GM21576 (cell line): ENCODE measurements at regions not wholly inside any gene's neighbourhood (a gene's known extent, or its start where the extent isn't known, plus 50 kb on each side); places are given as distances from the start of the nearest gene placed in this dataset.
A peak's percentile ranks its signal among the peaks of the same experiment; 100 is the strongest.
"Not testable (repeated sequence)": the region's sequence is repeated elsewhere in the genome, so short reads cannot be mapped to it uniquely, and the experiment has no call there.

Experiments
- ATAC-seq: cut with Tn5 transposase; IDR thresholded peaks from one replicate; pipeline ENCODE4 v1.9.1; 2021; ENCODE audit warnings: mild to moderate bottlenecking, moderate library complexity; ENCODE audit not compliant: unreplicated experiment

GRCh38 chr1:102535829-102536505 lies 539.2 kb upstream of the OLFM3 start:
- ATAC-seq, result no peak

DNA sequence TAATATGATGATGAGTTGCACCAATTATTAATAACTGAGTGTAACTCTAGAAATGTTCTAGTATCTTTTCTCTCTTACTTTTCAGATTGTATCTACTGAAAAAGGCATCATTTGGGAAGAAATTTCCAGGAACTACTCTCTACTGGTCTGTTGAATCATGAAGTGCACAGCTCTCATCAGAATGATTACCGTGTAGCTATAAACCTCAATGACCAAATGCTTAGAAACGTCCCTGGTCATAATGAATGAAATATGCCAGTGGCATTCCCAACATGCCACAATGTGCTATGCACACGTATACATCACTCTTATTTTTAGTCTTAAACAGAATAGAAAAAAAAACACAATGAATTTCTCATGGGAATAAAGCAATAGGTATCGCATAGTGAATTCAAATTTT lies 534.3 kb upstream of the OLFM3 start:
- no peak for ATAC-seq

DNA sequence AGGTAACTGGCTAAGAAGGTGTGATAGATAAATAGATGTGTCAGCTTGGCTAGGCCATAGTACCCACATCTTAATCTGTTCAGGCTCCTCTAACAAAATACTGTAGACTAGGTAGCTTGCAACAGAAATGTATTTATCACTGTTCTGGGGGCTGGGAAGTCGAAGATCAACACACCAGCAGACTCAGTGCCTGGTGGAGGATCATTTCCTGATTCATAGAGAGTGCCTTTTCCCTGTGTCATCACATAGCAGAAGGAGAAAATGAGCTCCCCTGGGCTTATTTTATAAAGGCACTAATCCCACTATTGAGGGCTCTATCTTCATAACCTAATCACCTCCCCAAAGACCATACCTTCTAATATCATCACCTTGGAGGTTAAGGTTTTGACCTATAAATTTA lies 532.7 kb upstream of the OLFM3 start:
- ATAC-seq, result no peak

DNA sequence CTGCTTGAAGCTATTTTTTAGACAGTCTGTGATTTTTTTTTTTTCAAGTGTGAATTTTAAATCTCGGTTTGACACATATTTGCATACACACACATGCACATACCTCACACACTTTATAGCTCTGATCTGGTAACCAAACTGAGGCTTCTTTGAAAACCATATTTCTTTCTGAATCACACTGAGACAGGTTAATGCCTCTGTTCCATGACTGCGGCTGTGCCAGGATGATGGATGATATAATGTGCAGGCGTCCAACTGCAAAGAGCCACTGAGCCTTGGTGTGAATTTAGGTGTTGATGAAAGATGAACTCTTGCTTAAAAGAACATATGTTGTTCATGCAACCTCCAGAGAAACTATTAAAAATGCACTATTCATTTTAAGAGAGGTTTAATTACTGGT lies 504.0 kb upstream of the OLFM3 start:
- ATAC-seq, result no peak

GRCh38 chr1:102498929-102499328 lies 502.2 kb upstream of the OLFM3 start:
- no peak for ATAC-seq

DNA sequence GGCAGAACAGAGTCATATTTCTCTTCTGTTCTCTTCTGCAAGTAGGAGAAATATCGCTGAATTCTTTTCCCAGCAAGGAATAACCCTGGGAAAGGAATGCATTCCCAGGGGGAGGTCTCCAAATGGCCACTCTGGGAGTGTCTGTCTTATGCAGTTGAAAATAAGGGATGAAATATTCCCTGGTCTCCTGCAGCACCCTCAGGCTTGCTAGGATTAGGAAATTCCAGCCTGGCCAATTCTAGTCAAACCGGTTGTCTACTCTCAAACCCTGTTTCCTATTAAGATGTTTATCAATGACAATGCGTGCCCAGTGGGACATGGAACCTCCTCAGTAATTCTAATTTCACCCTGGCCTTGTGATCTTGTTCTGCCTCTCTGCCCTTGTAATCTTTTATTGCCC lies 501.1 kb upstream of the OLFM3 start:
- not testable (repeated sequence) for ATAC-seq

DNA sequence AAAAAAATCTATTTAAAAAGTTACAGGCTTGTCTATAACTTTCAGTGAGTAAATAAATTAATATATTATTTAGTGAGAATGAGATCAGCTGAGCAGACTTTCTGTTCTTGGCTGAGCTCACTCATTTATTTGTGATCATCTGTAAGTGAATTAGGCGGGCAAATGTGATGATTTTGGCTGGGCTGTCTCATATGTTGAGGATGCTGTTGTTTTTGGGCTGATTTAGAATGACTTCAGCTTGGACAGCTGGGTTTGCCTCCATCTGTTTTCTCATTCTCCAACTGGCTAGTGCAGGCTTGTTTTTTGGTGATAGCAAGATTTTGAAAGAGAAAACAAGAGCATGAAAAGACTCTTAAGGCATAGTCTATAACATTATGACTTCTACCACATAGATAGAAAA lies 475.8 kb upstream of the OLFM3 start:
- ATAC-seq, result no peak

- no peak for ATAC-seq
Measured at GRCh38 chr1:102470767-102471166, 474.0 kb upstream of the OLFM3 start.

- no peak for ATAC-seq
Measured at GRCh38 chr1:102466487-102466886, 469.8 kb upstream of the OLFM3 start.

DNA sequence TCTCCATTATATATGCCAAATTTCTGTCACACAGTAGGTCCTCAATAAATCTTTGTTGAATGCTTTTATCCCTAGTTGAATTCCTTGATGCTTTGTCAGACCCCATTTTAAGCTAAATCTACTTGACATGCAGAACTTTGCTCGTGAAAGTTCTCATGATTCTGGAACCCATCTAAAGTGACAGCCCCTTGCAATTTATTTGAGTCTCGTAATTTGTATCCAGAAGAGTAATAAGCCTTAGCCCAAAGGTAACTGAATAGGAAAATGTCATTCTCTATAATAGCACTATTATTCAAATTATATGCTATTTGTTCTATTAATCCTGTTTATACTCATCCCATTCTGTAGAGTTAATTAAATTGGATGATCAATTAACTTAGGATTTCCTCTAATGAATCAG lies 466.6 kb upstream of the OLFM3 start:
- ATAC-seq, result no peak

- not testable (repeated sequence) for ATAC-seq
Measured at GRCh38 chr1:102442317-102442716, 445.6 kb upstream of the OLFM3 start.

DNA sequence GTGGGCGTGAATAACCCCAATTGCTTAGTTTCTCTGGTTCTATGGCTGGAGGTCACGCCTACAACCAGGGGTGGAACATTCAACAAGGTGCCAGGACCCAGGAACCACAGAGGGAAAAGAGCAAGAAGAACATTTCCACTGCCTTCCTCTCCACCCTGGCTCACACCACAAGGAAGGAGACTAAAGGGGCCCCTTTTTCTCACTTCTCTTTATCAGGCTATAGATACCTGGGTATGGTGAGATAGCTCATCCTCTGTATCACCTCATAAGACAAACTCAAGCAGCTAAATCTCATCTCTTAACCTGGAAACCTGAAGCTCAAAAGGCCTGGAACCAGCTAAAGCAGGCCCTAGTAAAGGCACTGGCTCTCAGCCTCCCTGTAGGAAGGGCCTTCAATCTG lies 438.8 kb upstream of the OLFM3 start:
- ATAC-seq, result peak; percentile 53

- no peak for ATAC-seq
Measured at GRCh38 chr1:102434421-102434820, 437.7 kb upstream of the OLFM3 start.

DNA sequence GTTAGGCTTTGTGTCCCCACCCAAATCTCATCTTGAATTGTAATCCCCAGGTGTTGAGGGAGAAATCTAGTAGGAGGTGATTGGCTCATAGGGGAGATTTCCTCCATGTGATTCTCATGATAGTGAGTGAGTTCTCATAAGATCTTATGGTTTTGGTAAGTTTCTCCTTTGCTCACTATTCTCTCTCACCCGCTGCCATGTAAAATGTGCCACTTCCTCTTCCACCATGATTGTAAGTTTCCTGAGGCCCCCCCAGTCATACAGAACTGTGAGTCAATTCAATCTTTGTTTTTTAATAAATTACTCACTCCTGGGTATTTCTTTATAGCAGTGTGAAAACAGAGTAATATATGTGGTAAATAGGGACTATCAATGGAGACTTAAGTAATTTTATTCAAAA lies 434.5 kb upstream of the OLFM3 start:
- ATAC-seq, result no peak

- ATAC-seq, result no peak
Measured at GRCh38 chr1:102420034-102420433, 423.3 kb upstream of the OLFM3 start.
